HepG2 (cell line): ENCODE measurements at regions not wholly inside any gene's neighbourhood (a gene's known extent, or its start where the extent isn't known, plus 50 kb on each side); places are given as distances from the start of the nearest gene placed in this dataset.

Experiments
- ATAC-seq: fragments of 200-7000 bp; cut with Tn5 transposase; 3 replicates; pipeline ENCODE4 v1.9.1; 2020; ENCODE audit warnings: mild to moderate bottlenecking, moderate library complexity
- BruUV-seq: library from RNA; stranded (reverse); fragments of 400-500 nt; replicated peaks from 2 replicates; lab custom pipeline; 2021; lab: Mats Ljungman, UMichigan
- CTCF ChIA-PET: fragments of 300-600 bp; formaldehyde crosslinking; extraction: SDS; loops from one replicate; lab custom pipeline; 2021; ENCODE audit warnings: low total read pairs, inconsistent platforms, low intra/inter-chr PET ratio; lab: Yijun Ruan, JAX
- POLR2A ChIA-PET: fragments of 350-600 bp; sonication (Branson Sonifier 250); formaldehyde crosslinking; loops from one replicate; lab custom pipeline; 2020; ENCODE audit warnings: antibody characterized with exemption, inconsistent platforms; lab: Yijun Ruan, JAX
- DNase-seq: peaks from one replicate; pipeline ENCODE4 v3.0.0-alpha.2; 2015; ENCODE audit warnings: low spot score
- FAIRE-seq: peaks from 3 replicates; lab custom pipeline; 2011; peaks lifted over from hg19 to GRCh38; lab: Jason Lieb, UNC
- H2AFZ ChIP-seq: one replicate; pipeline ENCODE4 v1.6.1; 2011; ENCODE audit warnings: low read length, inconsistent platforms
- H3K27ac ChIP-seq: fragments of 300-600 bp; 3 replicates; pipeline ENCODE4 v1.8.0; 2011; ENCODE audit warnings: mixed run types, mild to moderate bottlenecking, mixed read lengths, low read length, inconsistent platforms; ENCODE audit not compliant: insufficient read depth; ENCODE audit errors: extremely low read length
- H3K27me3 ChIP-seq, 2 experiments: fragments of 200-600 bp in 1 of 2; 2 replicates in 1 of 2; 3 replicates in 1 of 2; pipeline versions ENCODE4 v1.6.0 to v1.8.0; 2011; ENCODE audit warnings: low read length in 2 of 2, mild to moderate bottlenecking in 2 of 2, moderate library complexity in 2 of 2, inconsistent platforms in 1 of 2; ENCODE audit not compliant: insufficient read depth in 2 of 2, control insufficient read depth in 1 of 2
- H3K36me3 ChIP-seq, 2 experiments: fragments of 200-600 bp in 1 of 2; replicated peaks in 1 of 2; 2 replicates in 1 of 2; 3 replicates in 1 of 2; pipeline versions ENCODE4 v1.5.1 to v1.8.0; 2011; ENCODE audit warnings: low read length in 2 of 2, inconsistent platforms in 1 of 2; ENCODE audit not compliant: insufficient read depth in 2 of 2, control insufficient read depth in 1 of 2
- H3K4me1 ChIP-seq: 2 replicates; pipeline ENCODE4 v1.5.1; 2012; ENCODE audit warnings: low read length, inconsistent platforms; ENCODE audit not compliant: insufficient read depth
- H3K4me2 ChIP-seq: 2 replicates; pipeline ENCODE4 v1.6.0; 2011; ENCODE audit warnings: low read depth, low read length, inconsistent platforms
- H3K4me3 ChIP-seq, 3 experiments: fragments of 200-600 bp in 1 of 3; sonication (generic), shearing (Covaris generic) in 1 of 3; replicated peaks in 1 of 3; 2 replicates each; pipeline ENCODE4 v1.5.1; 2011 to 2016; ENCODE audit warnings: low read length in 3 of 3, inconsistent platforms in 2 of 3, low read depth in 2 of 3, mild to moderate bottlenecking in 2 of 3, control low read depth in 1 of 3, mixed read lengths in 1 of 3; ENCODE audit not compliant: insufficient read depth in 1 of 3
- H3K79me2 ChIP-seq: one replicate; pipeline ENCODE4 v1.6.1; 2011; ENCODE audit warnings: low read length, inconsistent platforms; ENCODE audit not compliant: insufficient read depth
- H3K9ac ChIP-seq: 2 replicates; pipeline ENCODE4 v1.6.0; 2011; ENCODE audit warnings: mild to moderate bottlenecking, low read depth, low read length, inconsistent platforms; ENCODE audit not compliant: insufficient read depth
- H3K9me3 ChIP-seq: 2 replicates; pipeline ENCODE4 v1.5.1; 2012; ENCODE audit warnings: mild to moderate bottlenecking, low read length
- H4K20me1 ChIP-seq: 2 replicates; pipeline ENCODE4 v1.6.0; 2011; ENCODE audit warnings: inconsistent platforms, mild to moderate bottlenecking, low read length, moderate library complexity; ENCODE audit not compliant: insufficient read depth
- ATF7 ChIP-seq, 2 experiments: fragments of 450-650 bp in 1 of 2; sonication (generic) in 1 of 2; formaldehyde crosslinking in 1 of 2; IDR thresholded peaks; 2 replicates each; pipeline versions ENCODE4 v1.4.0 to v1.6.1; 2016 to 2020; ENCODE audit warnings: antibody characterized with exemption in 1 of 2, mild to moderate bottlenecking in 1 of 2, missing genetic modification reagents in 1 of 2
- DNMT1 ChIP-seq: sonication (generic); formaldehyde crosslinking; IDR thresholded peaks from 2 replicates; pipeline ENCODE4 v1.5.1; 2020; ENCODE audit warnings: mild to moderate bottlenecking, missing genetic modification reagents
- KDM1A ChIP-seq: IDR thresholded peaks from 2 replicates; pipeline ENCODE4 v1.6.1; 2016; ENCODE audit warnings: missing compliant biosample characterization
- MED1 ChIP-seq: sonication (generic); formaldehyde crosslinking; IDR thresholded peaks from 2 replicates; pipeline ENCODE4 v1.4.0; 2020; ENCODE audit warnings: missing genetic modification reagents
- MTF2 ChIP-seq: sonication (generic); formaldehyde crosslinking; IDR thresholded peaks from 2 replicates; pipeline ENCODE4 v1.5.0; 2020; ENCODE audit warnings: missing genetic modification reagents, borderline replicate concordance
- RELA ChIP-seq: sonication (generic); formaldehyde crosslinking; IDR thresholded peaks from 2 replicates; pipeline ENCODE4 v1.4.0; 2020; ENCODE audit warnings: missing genetic modification reagents
- REST ChIP-seq, 2 experiments: IDR thresholded peaks; 2 replicates each; pipeline ENCODE4 v1.6.1; 2011 to 2012; ENCODE audit warnings: low read length in 2 of 2, borderline replicate concordance in 1 of 2, low read depth in 1 of 2, mild to moderate bottlenecking in 1 of 2, moderate library complexity in 1 of 2
- SATB2 ChIP-seq: sonication (generic); formaldehyde crosslinking; IDR thresholded peaks from 2 replicates; pipeline ENCODE4 v1.5.0; 2020; ENCODE audit warnings: missing genetic modification reagents
- TAF15 ChIP-seq: fragments of 200-400 bp; formaldehyde crosslinking; IDR thresholded peaks from one replicate; pipeline ENCODE4 v1.6.1; 2018; ENCODE audit warnings: mild to moderate bottlenecking, low read depth, low read length; ENCODE audit not compliant: poor library complexity, severe bottlenecking
- ZBTB4 ChIP-seq: sonication (generic); formaldehyde crosslinking; IDR thresholded peaks from 2 replicates; pipeline ENCODE4 v1.4.0; 2020; ENCODE audit warnings: missing genetic modification reagents, mild to moderate bottlenecking, borderline replicate concordance
- ZC3H13 ChIP-seq: sonication (generic); formaldehyde crosslinking; IDR thresholded peaks from 2 replicates; pipeline ENCODE4 v1.8.1; 2023; ENCODE audit warnings: mild to moderate bottlenecking, missing genetic modification reagents, moderate library complexity
- ZFP91 ChIP-seq: sonication (generic); formaldehyde crosslinking; IDR thresholded peaks from 2 replicates; pipeline ENCODE4 v1.9.0; 2022; ENCODE audit warnings: missing genetic modification reagents, mild to moderate bottlenecking, borderline replicate concordance
- ZNF136 ChIP-seq: sonication (generic); formaldehyde crosslinking; IDR thresholded peaks from 2 replicates; pipeline ENCODE4 v1.8.1; 2022; ENCODE audit warnings: low read depth, mild to moderate bottlenecking, moderate library complexity, missing genetic modification reagents
- ZNF253 ChIP-seq: sonication (generic); formaldehyde crosslinking; IDR thresholded peaks from 2 replicates; pipeline ENCODE4 v1.8.0; 2022; ENCODE audit warnings: mild to moderate bottlenecking, missing genetic modification reagents, borderline replicate concordance
- WGBS: methylation state at CpG from one replicate; pipeline ENCODE4 v1.1.6; 2017; ENCODE audit warnings: low lambda C conversion rate; 5-methylcytosine and 5-hydroxymethylcytosine counted together
- in situ Hi-C: cut with HindIII; loops from 2 replicates; pipeline ENCODE4 v1.10.0; 2017; ENCODE audit warnings: low pct_unique_long_range_greater_than_20kb; ENCODE audit not compliant: extremely low pct_ligation_motif_present
- intact Hi-C: fragments of 100-400 bp; cut with micrococcal nuclease; formaldehyde crosslinking; loops from one replicate; pipeline ENCODE4 v1.10.0; 2022; ENCODE audit not compliant: unreplicated experiment

- no peak for TF ChIP-seq REST (IDR thresholded peaks at IDR 0.05; ENCODE audit: borderline replicate concordance in 1 of 2, low read depth in 1 of 2, low read length in 2 of 2)
- no peak for TF ChIP-seq ZC3H13 (CRISPR knock-in tag)
- TF ChIP-seq TAF15: no peak
- no peak for TF ChIP-seq MED1 (CRISPR knock-in tag)
- TF ChIP-seq RELA: no peak
- TF ChIP-seq ZNF136: no peak
- TF ChIP-seq MTF2 (CRISPR knock-in tag): no peak
Observed at GRCh38 chr2:36277881-36278523, 77.6 kb upstream of the CRIM1 start (continued).

- H3K9ac ChIP-seq: no peak overlapping the region
- H3K4me2 ChIP-seq: no peak overlapping the region
- no peaks in the 10 kb centered on the region for H4K20me1 ChIP-seq
- intact Hi-C loops: no loop called here
- FAIRE-seq (no peak), ATAC-seq (no peak), DNase-seq (no peak)
- no peaks in the 10 kb centered on the region for H3K79me2 ChIP-seq
- ChIA-PET POLR2A (no interaction called here), CTCF (no interaction called here)
- H2AFZ ChIP-seq: no peak overlapping the region
- WGBS: 2% methylated on average over 3 of the region's 3 CpGs
- no peak overlapping the region for H3K27ac ChIP-seq
- H3K27me3 ChIP-seq: no peaks in the 10 kb centered on the region
- no peaks in the 10 kb centered on the region for H3K4me1 ChIP-seq
- 0 out of 2 replicates have a peak, but pooled peaks cover 6% of the 10 kb centered on the region for H3K9me3 ChIP-seq
- in situ Hi-C loops: no loop called here
- BruUV-seq: no TSS peak
- H3K4me3 ChIP-seq: no peak overlapping the region
- TF ChIP-seq DNMT1 (CRISPR knock-in tag) (no peak), ZBTB4 (CRISPR knock-in tag) (no peak), ZFP91 (CRISPR knock-in tag) (no peak), KDM1A (CRISPR knock-in tag) (no peak), ZNF253 (CRISPR knock-in tag) (no peak), SATB2 (no peak), ATF7 (IDR thresholded peaks at IDR 0.05) (no peak), ATF7 (CRISPR knock-in tag; IDR thresholded peaks at IDR 0.05) (no peak)
- no peaks in the 10 kb centered on the region for H3K36me3 ChIP-seq
Observed at GRCh38 chr2:36277146-36277808, 78.3 kb upstream of the CRIM1 start.
